Upper lobe of left lung (tissue), 6 donors: ENCODE measurements at regions not wholly inside any gene's neighbourhood (a gene's known extent, or its start where the extent isn't known, plus 50 kb on each side); places are given as distances from the start of the nearest gene placed in this dataset.

Experiments used
- ATAC-seq, 2 donors: fragments of 200-7000 bp; cut with Tn5 transposase; one replicate each; pipeline ENCODE4 v1.9.1; 2022; ENCODE audit warnings: mild to moderate bottlenecking in 2 of 2, moderate library complexity in 2 of 2; ENCODE audit not compliant: low FRiP score in 2 of 2
- DNase-seq, 2 donors: peaks; one replicate each; pipeline ENCODE4 v3.0.0-alpha.2; 2019 to 2020
- H3K27ac ChIP-seq, 4 donors: fragments of 200-600 bp; sonication (generic); one replicate each; pipeline ENCODE4 v1.5.1; 2016 to 2019
- H3K27me3 ChIP-seq, 4 donors: fragments of 200-600 bp; sonication (generic); one replicate each; pipeline ENCODE4 v1.5.1; 2017 to 2019
- H3K36me3 ChIP-seq, 4 donors: fragments of 200-600 bp; sonication (generic); one replicate each; pipeline ENCODE4 v1.5.1; 2016 to 2019
- H3K4me1 ChIP-seq, 4 donors: fragments of 200-600 bp; sonication (generic); one replicate each; pipeline ENCODE4 v1.5.1; 2018 to 2019
- H3K4me3 ChIP-seq, 4 donors: fragments of 200-600 bp; sonication (generic); one replicate each; pipeline ENCODE4 v1.5.1; 2017 to 2019; ENCODE audit warnings: mild to moderate bottlenecking in 2 of 4, moderate library complexity in 1 of 4
- H3K9me3 ChIP-seq, 4 donors: fragments of 200-600 bp; sonication (generic); one replicate each; pipeline ENCODE4 v1.5.1; 2018 to 2019
- CTCF ChIP-seq, 6 experiments: fragments of 450-650 bp in 4 of 6; fragments of 200-600 bp in 2 of 6; sonication (generic) in 2 of 6; IDR thresholded peaks; one replicate each; pipeline ENCODE4 v1.5.1; 2016 to 2019; ENCODE audit warnings: antibody characterized with exemption in 6 of 6
- EP300 ChIP-seq, 4 donors: sonication (generic); formaldehyde crosslinking; IDR thresholded peaks; one replicate each; pipeline ENCODE4 v1.5.1; 2017; ENCODE audit warnings: antibody characterized with exemption in 4 of 4, control low read depth in 2 of 4
- POLR2A ChIP-seq, 4 donors: fragments of 450-650 bp; IDR thresholded peaks; one replicate each; pipeline ENCODE4 v1.5.1; 2016 to 2017; ENCODE audit warnings: antibody characterized with exemption in 4 of 4, mild to moderate bottlenecking in 2 of 4
- POLR2AphosphoS5 ChIP-seq, 2 donors: sonication (generic); formaldehyde crosslinking; IDR thresholded peaks; one replicate each; pipeline ENCODE4 v1.5.1; 2017; ENCODE audit warnings: antibody characterized with exemption in 2 of 2
- WGBS, 2 donors: methylation state at CpG; one replicate each; pipeline ENCODE4 v1.1.5; 2017 to 2018; 5-methylcytosine and 5-hydroxymethylcytosine counted together
- donor health status: DM: no; HTN: no; CAD: no; lungs with moderate emphysema.
- donor health status: DM: no; HTN: yes; CAD: no; lungs with severe emphysema.

GRCh38 chr2:200225951-200226350 lies 80.5 kb upstream of the SPATS2L start:
- Histone ChIP-seq H3K4me3 (no peak overlapping the region), H3K36me3 (no peaks in the 10 kb centered on the region), H3K27me3 (no peaks in the 10 kb centered on the region), H3K9me3 (no peaks in the 10 kb centered on the region), H3K27ac (peak overlapping the region in 2 of 4 donors; percentile 22 to 26), H3K4me1 (peaks cover 0 to 7% (median 4%) of the 10 kb centered on the region in 4 donors)
- WGBS, 2 donors, result 55 to 62% methylated on average over 5 of the region's 5 CpGs
- TF ChIP-seq EP300 (IDR thresholded peaks at IDR 0.05) (no peak), POLR2AphosphoS5 (IDR thresholded peaks at IDR 0.05) (no peak), POLR2A (IDR thresholded peaks at IDR 0.05) (no peak), CTCF (IDR thresholded peaks at IDR 0.05) (no peak)
- DNase-seq (no peak), ATAC-seq (no peak)

- peaks cover 0 to 7% (median 4%) of the 10 kb centered on the region in 4 donors for H3K4me1 ChIP-seq
- ATAC-seq (no peak), DNase-seq (peak in 1 of 2 donors; percentile 29)
- H3K27ac ChIP-seq, result no peak overlapping the region
- no peaks in the 10 kb centered on the region for H3K36me3 ChIP-seq
- TF ChIP-seq POLR2AphosphoS5 (IDR thresholded peaks at IDR 0.05) (no peak), POLR2A (IDR thresholded peaks at IDR 0.05) (no peak), CTCF (IDR thresholded peaks at IDR 0.05) (no peak), EP300 (IDR thresholded peaks at IDR 0.05) (no peak)
- H3K27me3 ChIP-seq, result no peaks in the 10 kb centered on the region
- 57 to 59% methylated on average over 6 of the region's 6 CpGs for WGBS, 2 donors
- no peak overlapping the region for H3K4me3 ChIP-seq
- no peaks in the 10 kb centered on the region for H3K9me3 ChIP-seq
Measured at GRCh38 chr2:200226451-200227426, 79.8 kb upstream of the SPATS2L start.

- no peak for DNase-seq
- no peaks in the 10 kb centered on the region for H3K27me3 ChIP-seq
- peaks cover 0 to 7% (median 0%) of the 10 kb centered on the region in 4 donors for H3K4me1 ChIP-seq
- ATAC-seq, result no peak
- TF ChIP-seq CTCF (IDR thresholded peaks at IDR 0.05) (no peak), EP300 (IDR thresholded peaks at IDR 0.05) (no peak), POLR2AphosphoS5 (IDR thresholded peaks at IDR 0.05) (no peak), POLR2A (IDR thresholded peaks at IDR 0.05) (no peak)
- 58 to 73% methylated on average over 1 of the region's 1 CpG for WGBS, 2 donors
- no peaks in the 10 kb centered on the region for H3K9me3 ChIP-seq
- H3K27ac ChIP-seq, result no peak overlapping the region
- no peak overlapping the region for H3K4me3 ChIP-seq
- H3K36me3 ChIP-seq, result no peaks in the 10 kb centered on the region
Measured at GRCh38 chr2:200230716-200231115, 75.8 kb upstream of the SPATS2L start.

- no peak overlapping the region for H3K4me3 ChIP-seq
- no peak overlapping the region for H3K27ac ChIP-seq
- no peaks in the 10 kb centered on the region for H3K27me3 ChIP-seq
- WGBS, 2 donors, result 88 to 93% methylated on average over 1 of the region's 1 CpG
- no peaks in the 10 kb centered on the region for H3K9me3 ChIP-seq
- no peak for DNase-seq
- H3K4me1 ChIP-seq, result no peaks in the 10 kb centered on the region
- H3K36me3 ChIP-seq, result no peaks in the 10 kb centered on the region
- TF ChIP-seq EP300 (IDR thresholded peaks at IDR 0.05) (no peak), POLR2AphosphoS5 (IDR thresholded peaks at IDR 0.05) (no peak), POLR2A (IDR thresholded peaks at IDR 0.05) (no peak), CTCF (IDR thresholded peaks at IDR 0.05) (no peak)
- ATAC-seq, result no peak
Measured at GRCh38 chr2:200235533-200235932, 71.0 kb upstream of the SPATS2L start.
